ENCODE measurements at regions not wholly inside any gene's neighbourhood (a gene's known extent, or its start where the extent isn't known, plus 50 kb on each side); places are given as distances from the start of the nearest gene placed in this dataset.

GRCh38 chr4:57274082-57274481 lies 163.9 kb upstream of the IGFBP7 start:
- TF ChIP-seq CTCF (IDR thresholded peaks at IDR 0.05; ENCODE audit: low read depth, low read length, missing control alignments) = no peak
- H3K27me3 ChIP-seq (replicated peaks) = no peaks in the 10 kb centered on the region
- in situ Hi-C loops (cut with HindIII; ENCODE audit: low pct_ligation_motif_present, low sequenced_read_pairs) = no loop called here
- no peaks in the 10 kb centered on the region for H3K36me3 ChIP-seq (replicated peaks)
- no peak overlapping the region for H3K4me3 ChIP-seq (ENCODE audit: low read depth, low read length)
- no peak for DNase-seq
- H3K27ac ChIP-seq = no peak overlapping the region

DNA sequence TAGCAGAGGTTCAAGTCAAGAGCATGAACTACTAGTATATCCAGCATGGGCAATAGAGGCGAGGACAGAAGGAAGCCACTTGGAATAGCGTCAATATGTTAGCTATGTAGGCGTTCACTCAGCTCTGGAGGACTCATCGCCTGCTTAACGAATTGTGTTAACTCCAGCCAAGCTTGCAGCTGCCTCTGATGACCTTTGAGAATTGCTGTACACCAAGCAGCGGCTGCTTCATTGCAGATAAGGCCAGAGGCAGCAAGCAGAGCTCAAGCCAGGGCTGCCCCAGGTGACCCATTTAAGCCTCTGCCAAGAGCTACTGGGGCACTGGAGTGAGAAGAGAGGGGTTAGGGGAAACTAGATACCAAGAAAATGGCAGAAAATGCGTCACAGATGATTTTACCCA lies 160.2 kb upstream of the IGFBP7 start:
- H3K27ac ChIP-seq = no peak overlapping the region
- no peak for TF ChIP-seq CTCF (IDR thresholded peaks at IDR 0.05; ENCODE audit: low read depth, low read length, missing control alignments)
- no peaks in the 10 kb centered on the region for H3K36me3 ChIP-seq (replicated peaks)
- in situ Hi-C loops (cut with HindIII; ENCODE audit: low pct_ligation_motif_present, low sequenced_read_pairs) = no loop called here
- no peaks in the 10 kb centered on the region for H3K27me3 ChIP-seq (replicated peaks)
- no peak overlapping the region for H3K4me3 ChIP-seq (ENCODE audit: low read depth, low read length)
- DNase-seq = no peak

GRCh38 chr4:57265831-57266582 lies 155.8 kb upstream of the IGFBP7 start:
- in situ Hi-C loops (cut with HindIII; ENCODE audit: low pct_ligation_motif_present, low sequenced_read_pairs) = no loop called here
- Histone ChIP-seq H3K36me3 (replicated peaks) (no peaks in the 10 kb centered on the region), H3K4me3 (ENCODE audit: low read depth, low read length) (no peak overlapping the region), H3K27me3 (replicated peaks) (no peaks in the 10 kb centered on the region), H3K27ac (no peak overlapping the region)
- no peak for TF ChIP-seq CTCF (IDR thresholded peaks at IDR 0.05; ENCODE audit: low read depth, low read length, missing control alignments)
- no peak for DNase-seq

- Histone ChIP-seq H3K27ac (no peak overlapping the region), H3K27me3 (replicated peaks) (no peaks in the 10 kb centered on the region), H3K4me3 (ENCODE audit: low read depth, low read length) (no peak overlapping the region), H3K36me3 (replicated peaks) (no peaks in the 10 kb centered on the region)
- DNase-seq = no peak
- in situ Hi-C loops (cut with HindIII; ENCODE audit: low pct_ligation_motif_present, low sequenced_read_pairs) = no loop called here
- TF ChIP-seq CTCF (IDR thresholded peaks at IDR 0.05; ENCODE audit: low read depth, low read length, missing control alignments) = no peak
Observed at GRCh38 chr4:57254754-57255153, 144.6 kb upstream of the IGFBP7 start.

GRCh38 chr4:57249083-57249482 lies 138.9 kb upstream of the IGFBP7 start:
- H3K36me3 ChIP-seq (replicated peaks) = no peaks in the 10 kb centered on the region
- no peak for DNase-seq
- H3K27ac ChIP-seq = no peak overlapping the region
- no peak overlapping the region for H3K4me3 ChIP-seq (ENCODE audit: low read depth, low read length)
- H3K27me3 ChIP-seq (replicated peaks) = no peaks in the 10 kb centered on the region
- in situ Hi-C loops (cut with HindIII; ENCODE audit: low pct_ligation_motif_present, low sequenced_read_pairs) = no loop called here
- TF ChIP-seq CTCF (IDR thresholded peaks at IDR 0.05; ENCODE audit: low read depth, low read length, missing control alignments) = no peak

GRCh38 chr4:57243076-57243475 lies 132.9 kb upstream of the IGFBP7 start:
- no peak for DNase-seq
- no peak for TF ChIP-seq CTCF (IDR thresholded peaks at IDR 0.05; ENCODE audit: low read depth, low read length, missing control alignments)
- no peaks in the 10 kb centered on the region for H3K27me3 ChIP-seq (replicated peaks)
- H3K36me3 ChIP-seq (replicated peaks) = no peaks in the 10 kb centered on the region
- no peak overlapping the region for H3K4me3 ChIP-seq (ENCODE audit: low read depth, low read length)
- H3K27ac ChIP-seq = no peak overlapping the region
- in situ Hi-C loops (cut with HindIII; ENCODE audit: low pct_ligation_motif_present, low sequenced_read_pairs) = no loop called here

All from brain microvascular endothelial cell (primary cell).